ENCODE measurements at regions not wholly inside any gene's neighbourhood (a gene's known extent, or its start where the extent isn't known, plus 50 kb on each side); places are given as distances from the start of the nearest gene placed in this dataset.

GRCh38 chr12:127538316-127538715 lies 728.7 kb upstream of the TMEM132C start:
- Histone ChIP-seq H3K4me3 (ENCODE audit: low read depth in 1 of 2, low read length in 2 of 2) (no peak overlapping the region), H3K4me1 (ENCODE audit: control insufficient read depth in 1 of 2, insufficient read depth in 2 of 2, low read length in 2 of 2) (no peaks in the 10 kb centered on the region), H3K27me3 (ENCODE audit: control insufficient read depth in 1 of 2, insufficient read depth in 2 of 2, low read length in 2 of 2) (no peaks in the 10 kb centered on the region), H3K36me3 (ENCODE audit: control insufficient read depth in 1 of 2, insufficient read depth in 2 of 2, low read length in 2 of 2) (no peaks in the 10 kb centered on the region), H3K27ac (ENCODE audit: low read depth, low read length) (no peak overlapping the region), H3K9me3 (ENCODE audit: control insufficient read depth in 1 of 2, low read length in 2 of 2) (peaks cover 0 to 5% of the 10 kb centered on the region in 2 donors), H3K9ac (ENCODE audit: low read depth in 1 of 2, low read length in 2 of 2) (no peak overlapping the region)

DNA sequence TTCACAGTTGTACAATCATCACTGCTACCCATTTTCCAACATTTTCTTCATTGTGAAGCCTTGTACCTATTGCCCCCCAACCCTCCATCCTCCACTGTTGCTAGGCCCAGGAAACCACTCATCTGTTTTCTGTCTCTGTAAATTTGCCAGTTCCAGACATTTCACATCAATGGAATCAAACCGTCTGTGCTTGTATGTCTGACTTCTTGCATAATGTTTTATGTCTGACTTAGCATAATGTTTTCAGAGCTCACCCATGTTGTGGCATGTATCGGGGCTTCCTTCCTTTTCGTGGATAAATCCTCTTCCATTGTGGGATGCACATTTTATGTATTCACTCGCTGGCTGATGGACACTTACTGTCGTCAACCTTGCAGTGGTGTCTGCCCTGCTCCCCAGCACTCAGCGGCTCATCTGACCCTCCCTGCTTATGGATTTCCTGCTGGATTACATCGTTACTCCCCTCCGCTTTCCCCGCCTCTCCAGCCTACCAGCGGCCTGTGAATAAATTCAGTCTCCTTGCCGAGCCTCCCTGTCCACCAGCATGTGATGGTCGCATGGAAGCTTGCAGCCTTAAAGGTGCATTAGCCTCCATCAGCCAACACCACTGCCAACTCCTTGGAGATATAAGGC lies 727.6 kb upstream of the TMEM132C start:
- no peaks in the 10 kb centered on the region for H3K36me3 ChIP-seq (ENCODE audit: control insufficient read depth in 1 of 2, insufficient read depth in 2 of 2, low read length in 2 of 2)
- no peaks in the 10 kb centered on the region for H3K27me3 ChIP-seq (ENCODE audit: control insufficient read depth in 1 of 2, insufficient read depth in 2 of 2, low read length in 2 of 2)
- no peak overlapping the region for H3K4me3 ChIP-seq (ENCODE audit: low read depth in 1 of 2, low read length in 2 of 2)
- peaks cover 0 to 5% of the 10 kb centered on the region in 2 donors for H3K9me3 ChIP-seq (ENCODE audit: control insufficient read depth in 1 of 2, low read length in 2 of 2)
- no peak overlapping the region for H3K27ac ChIP-seq (ENCODE audit: low read depth, low read length)
- H3K4me1 ChIP-seq (ENCODE audit: control insufficient read depth in 1 of 2, insufficient read depth in 2 of 2, low read length in 2 of 2) = no peaks in the 10 kb centered on the region
- no peak overlapping the region for H3K9ac ChIP-seq (ENCODE audit: low read depth in 1 of 2, low read length in 2 of 2)

- Histone ChIP-seq H3K36me3 (ENCODE audit: control insufficient read depth in 1 of 2, insufficient read depth in 2 of 2, low read length in 2 of 2) (no peaks in the 10 kb centered on the region), H3K27ac (ENCODE audit: low read depth, low read length) (no peak overlapping the region), H3K4me1 (ENCODE audit: control insufficient read depth in 1 of 2, insufficient read depth in 2 of 2, low read length in 2 of 2) (no peaks in the 10 kb centered on the region), H3K4me3 (ENCODE audit: low read depth in 1 of 2, low read length in 2 of 2) (no peak overlapping the region), H3K9me3 (ENCODE audit: control insufficient read depth in 1 of 2, low read length in 2 of 2) (peaks cover 0 to 5% of the 10 kb centered on the region in 2 donors), H3K27me3 (ENCODE audit: control insufficient read depth in 1 of 2, insufficient read depth in 2 of 2, low read length in 2 of 2) (no peaks in the 10 kb centered on the region), H3K9ac (ENCODE audit: low read depth in 1 of 2, low read length in 2 of 2) (no peak overlapping the region)
These were observed 724.6 kb upstream of the TMEM132C start for GRCh38 chr12:127542391-127542790.

- Histone ChIP-seq H3K27ac (ENCODE audit: low read depth, low read length) (no peak overlapping the region), H3K36me3 (ENCODE audit: control insufficient read depth in 1 of 2, insufficient read depth in 2 of 2, low read length in 2 of 2) (no peaks in the 10 kb centered on the region)
These were observed 724.0 kb upstream of the TMEM132C start for GRCh38 chr12:127542931-127543330.

GRCh38 chr12:127546721-127547505 lies 720.1 kb upstream of the TMEM132C start:
- H3K9me3 ChIP-seq (ENCODE audit: control insufficient read depth in 1 of 2, low read length in 2 of 2) = peaks cover 0 to 4% of the 10 kb centered on the region in 2 donors
- no peak overlapping the region for H3K27ac ChIP-seq (ENCODE audit: low read depth, low read length)
- no peaks in the 10 kb centered on the region for H3K4me1 ChIP-seq (ENCODE audit: control insufficient read depth in 1 of 2, insufficient read depth in 2 of 2, low read length in 2 of 2)
- no peak overlapping the region for H3K9ac ChIP-seq (ENCODE audit: low read depth in 1 of 2, low read length in 2 of 2)
- H3K4me3 ChIP-seq (ENCODE audit: low read depth in 1 of 2, low read length in 2 of 2) = no peak overlapping the region
- no peaks in the 10 kb centered on the region for H3K27me3 ChIP-seq (ENCODE audit: control insufficient read depth in 1 of 2, insufficient read depth in 2 of 2, low read length in 2 of 2)
- no peaks in the 10 kb centered on the region for H3K36me3 ChIP-seq (ENCODE audit: control insufficient read depth in 1 of 2, insufficient read depth in 2 of 2, low read length in 2 of 2)

More at GRCh38 chr12:127542931-127543330, 724.0 kb upstream of the TMEM132C start:
- H3K4me1 ChIP-seq (ENCODE audit: control insufficient read depth in 1 of 2, insufficient read depth in 2 of 2, low read length in 2 of 2) = no peaks in the 10 kb centered on the region
- no peak overlapping the region for H3K4me3 ChIP-seq (ENCODE audit: low read depth in 1 of 2, low read length in 2 of 2)
- H3K27me3 ChIP-seq (ENCODE audit: control insufficient read depth in 1 of 2, insufficient read depth in 2 of 2, low read length in 2 of 2) = no peaks in the 10 kb centered on the region
- peaks cover 0 to 7% of the 10 kb centered on the region in 2 donors for H3K9me3 ChIP-seq (ENCODE audit: control insufficient read depth in 1 of 2, low read length in 2 of 2)
- H3K9ac ChIP-seq (ENCODE audit: low read depth in 1 of 2, low read length in 2 of 2) = no peak overlapping the region

DNA sequence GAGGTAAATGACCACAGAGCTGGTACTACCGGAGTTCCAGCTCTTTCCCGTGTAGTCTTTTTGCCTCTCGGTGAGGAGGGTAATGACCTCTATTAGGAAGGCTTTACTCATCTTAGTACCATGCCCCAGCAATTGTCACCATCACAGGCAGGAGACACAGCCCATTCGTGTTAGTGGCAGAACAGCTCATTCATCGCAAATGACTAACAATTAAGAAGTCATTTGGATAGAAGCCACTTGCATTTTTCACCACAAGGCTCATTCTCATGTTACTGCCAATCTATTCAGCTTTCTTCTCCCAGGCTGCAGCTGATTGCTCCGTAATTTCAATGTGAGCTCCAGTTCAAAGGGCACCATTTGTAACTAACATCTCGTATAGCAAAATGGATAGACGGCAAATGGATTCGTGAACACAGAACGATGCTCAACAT lies 718.8 kb upstream of the TMEM132C start:
- Histone ChIP-seq H3K27me3 (ENCODE audit: control insufficient read depth in 1 of 2, insufficient read depth in 2 of 2, low read length in 2 of 2) (no peaks in the 10 kb centered on the region), H3K27ac (ENCODE audit: low read depth, low read length) (no peak overlapping the region), H3K9me3 (ENCODE audit: control insufficient read depth in 1 of 2, low read length in 2 of 2) (peaks cover 0 to 4% of the 10 kb centered on the region in 2 donors), H3K4me3 (ENCODE audit: low read depth in 1 of 2, low read length in 2 of 2) (no peak overlapping the region), H3K9ac (ENCODE audit: low read depth in 1 of 2, low read length in 2 of 2) (no peak overlapping the region), H3K4me1 (ENCODE audit: control insufficient read depth in 1 of 2, insufficient read depth in 2 of 2, low read length in 2 of 2) (no peaks in the 10 kb centered on the region), H3K36me3 (ENCODE audit: control insufficient read depth in 1 of 2, insufficient read depth in 2 of 2, low read length in 2 of 2) (no peaks in the 10 kb centered on the region)

DNA sequence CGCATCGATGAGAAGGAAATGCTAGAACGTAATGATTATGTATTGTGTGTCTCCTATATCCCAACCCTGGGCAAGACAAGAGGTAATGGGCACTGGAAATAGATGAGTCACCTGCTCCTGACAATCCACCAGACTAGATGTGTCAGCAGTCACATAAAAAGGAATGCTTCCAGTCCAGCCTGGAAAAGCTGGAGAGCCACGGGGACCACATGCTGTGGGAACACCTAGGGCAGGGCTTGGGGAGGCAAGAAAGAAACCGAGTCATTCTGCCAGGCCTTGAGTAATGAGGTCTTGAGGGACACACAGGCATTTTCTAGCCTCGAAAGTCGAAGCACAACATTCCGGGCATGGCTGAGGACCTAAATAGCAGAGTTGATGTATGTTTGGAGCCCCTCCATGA lies 716.7 kb upstream of the TMEM132C start:
- no peaks in the 10 kb centered on the region for H3K27me3 ChIP-seq (ENCODE audit: control insufficient read depth in 1 of 2, insufficient read depth in 2 of 2, low read length in 2 of 2)
- H3K4me1 ChIP-seq (ENCODE audit: control insufficient read depth in 1 of 2, insufficient read depth in 2 of 2, low read length in 2 of 2) = no peaks in the 10 kb centered on the region
- peaks cover 0 to 4% of the 10 kb centered on the region in 2 donors for H3K9me3 ChIP-seq (ENCODE audit: control insufficient read depth in 1 of 2, low read length in 2 of 2)
- H3K27ac ChIP-seq (ENCODE audit: low read depth, low read length) = no peak overlapping the region
- no peaks in the 10 kb centered on the region for H3K36me3 ChIP-seq (ENCODE audit: control insufficient read depth in 1 of 2, insufficient read depth in 2 of 2, low read length in 2 of 2)
- H3K4me3 ChIP-seq (ENCODE audit: low read depth in 1 of 2, low read length in 2 of 2) = no peak overlapping the region
- no peak overlapping the region for H3K9ac ChIP-seq (ENCODE audit: low read depth in 1 of 2, low read length in 2 of 2)

DNA sequence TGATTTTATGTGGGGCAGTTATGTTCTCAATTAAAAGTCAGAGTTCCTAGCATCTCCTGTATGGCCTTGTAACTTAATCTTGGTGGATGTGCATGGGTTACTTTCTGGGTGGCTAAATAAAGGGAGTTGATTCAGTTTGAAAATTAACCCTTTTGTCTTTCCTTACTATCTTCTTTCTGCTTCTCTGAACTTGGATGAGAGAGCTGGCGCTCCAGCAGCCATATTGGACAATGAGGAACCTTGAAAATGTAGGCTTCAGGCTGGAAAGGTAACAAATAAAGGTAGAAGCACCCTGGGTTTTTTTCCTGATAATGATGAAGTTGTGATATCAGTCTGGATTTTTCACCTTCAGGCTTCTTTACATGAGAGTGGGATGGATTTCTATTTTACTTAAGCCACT lies 714.1 kb upstream of the TMEM132C start:
- Histone ChIP-seq H3K9ac (ENCODE audit: low read depth in 1 of 2, low read length in 2 of 2) (no peak overlapping the region), H3K27ac (ENCODE audit: low read depth, low read length) (no peak overlapping the region)

GRCh38 chr12:127555071-127555470 lies 711.9 kb upstream of the TMEM132C start:
- H3K9me3 ChIP-seq (ENCODE audit: control insufficient read depth in 1 of 2, low read length in 2 of 2) = no peaks in the 10 kb centered on the region
- H3K36me3 ChIP-seq (ENCODE audit: control insufficient read depth in 1 of 2, insufficient read depth in 2 of 2, low read length in 2 of 2) = no peaks in the 10 kb centered on the region
- H3K9ac ChIP-seq (ENCODE audit: low read depth in 1 of 2, low read length in 2 of 2) = no peak overlapping the region
- no peaks in the 10 kb centered on the region for H3K4me1 ChIP-seq (ENCODE audit: control insufficient read depth in 1 of 2, insufficient read depth in 2 of 2, low read length in 2 of 2)
- H3K27ac ChIP-seq (ENCODE audit: low read depth, low read length) = no peak overlapping the region
- H3K4me3 ChIP-seq (ENCODE audit: low read depth in 1 of 2, low read length in 2 of 2) = no peak overlapping the region
- no peaks in the 10 kb centered on the region for H3K27me3 ChIP-seq (ENCODE audit: control insufficient read depth in 1 of 2, insufficient read depth in 2 of 2, low read length in 2 of 2)

More for the DNA sequence above, 714.1 kb upstream of the TMEM132C start:
- H3K4me3 ChIP-seq (ENCODE audit: low read depth in 1 of 2, low read length in 2 of 2) = no peak overlapping the region
- H3K4me1 ChIP-seq (ENCODE audit: control insufficient read depth in 1 of 2, insufficient read depth in 2 of 2, low read length in 2 of 2) = no peaks in the 10 kb centered on the region
- H3K9me3 ChIP-seq (ENCODE audit: control insufficient read depth in 1 of 2, low read length in 2 of 2) = peaks cover 0 to 3% of the 10 kb centered on the region in 2 donors
- no peaks in the 10 kb centered on the region for H3K27me3 ChIP-seq (ENCODE audit: control insufficient read depth in 1 of 2, insufficient read depth in 2 of 2, low read length in 2 of 2)
- H3K36me3 ChIP-seq (ENCODE audit: control insufficient read depth in 1 of 2, insufficient read depth in 2 of 2, low read length in 2 of 2) = no peaks in the 10 kb centered on the region

- no peak overlapping the region for H3K4me3 ChIP-seq (ENCODE audit: low read depth in 1 of 2, low read length in 2 of 2)
- no peaks in the 10 kb centered on the region for H3K9me3 ChIP-seq (ENCODE audit: control insufficient read depth in 1 of 2, low read length in 2 of 2)
- no peaks in the 10 kb centered on the region for H3K27me3 ChIP-seq (ENCODE audit: control insufficient read depth in 1 of 2, insufficient read depth in 2 of 2, low read length in 2 of 2)
- H3K4me1 ChIP-seq (ENCODE audit: control insufficient read depth in 1 of 2, insufficient read depth in 2 of 2, low read length in 2 of 2) = no peaks in the 10 kb centered on the region
- no peak overlapping the region for H3K27ac ChIP-seq (ENCODE audit: low read depth, low read length)
- no peak overlapping the region for H3K9ac ChIP-seq (ENCODE audit: low read depth in 1 of 2, low read length in 2 of 2)
- H3K36me3 ChIP-seq (ENCODE audit: control insufficient read depth in 1 of 2, insufficient read depth in 2 of 2, low read length in 2 of 2) = no peaks in the 10 kb centered on the region
These were observed 710.6 kb upstream of the TMEM132C start for GRCh38 chr12:127556231-127556886.
